Dendritic cell treated with granulocyte-macrophage colony-stimulating factor and Interleukin-4, amounts not matched to agents 40 ng/mL and 50 ng/mL, for 4 days (primary cell): ENCODE measurements at regions not wholly inside any gene's neighbourhood (a gene's known extent, or its start where the extent isn't known, plus 50 kb on each side); places are given as distances from the start of the nearest gene placed in this dataset.
"Not testable (repeated sequence)": the region's sequence is repeated elsewhere in the genome, so short reads cannot be mapped to it uniquely, and the experiment has no call there.

ENCODE experiments used
- H3K27ac Mint-ChIP-seq: one replicate; pipeline ENCODE4 v1.8.0; 2022; ENCODE audit warnings: mild to moderate bottlenecking, mixed read lengths
- H3K27me3 Mint-ChIP-seq: one replicate; pipeline ENCODE4 v1.8.0; 2022; ENCODE audit warnings: mild to moderate bottlenecking, mixed read lengths
- H3K36me3 Mint-ChIP-seq: one replicate; pipeline ENCODE4 v1.8.0; 2022; ENCODE audit warnings: low read depth, mixed read lengths
- H3K4me1 Mint-ChIP-seq: one replicate; pipeline ENCODE4 v1.8.0; 2022; ENCODE audit warnings: low read depth, mixed read lengths
- H3K4me3 Mint-ChIP-seq: one replicate; pipeline ENCODE4 v1.8.0; 2022; ENCODE audit warnings: mild to moderate bottlenecking, moderate library complexity, mixed read lengths
- H3K9me3 Mint-ChIP-seq: one replicate; pipeline ENCODE4 v1.8.0; 2022; ENCODE audit warnings: mixed read lengths
- intact Hi-C: fragments of 100-400 bp; cut with micrococcal nuclease; formaldehyde crosslinking; loops from one replicate; pipeline ENCODE4 v1.15.0; 2022

GRCh38 chr9:86503314-86503713 is 149.1 kb upstream of the TUT7 start:
- Mint-ChIP-seq H3K27me3 (peaks cover 2% of the 10 kb centered on the region), H3K36me3 (no peaks in the 10 kb centered on the region), H3K27ac (no peak overlapping the region), H3K4me1 (peaks cover 10% of the 10 kb centered on the region), H3K4me3 (no peak overlapping the region), H3K9me3 (no peaks in the 10 kb centered on the region)
- intact Hi-C loops = no loop called here

DNA sequence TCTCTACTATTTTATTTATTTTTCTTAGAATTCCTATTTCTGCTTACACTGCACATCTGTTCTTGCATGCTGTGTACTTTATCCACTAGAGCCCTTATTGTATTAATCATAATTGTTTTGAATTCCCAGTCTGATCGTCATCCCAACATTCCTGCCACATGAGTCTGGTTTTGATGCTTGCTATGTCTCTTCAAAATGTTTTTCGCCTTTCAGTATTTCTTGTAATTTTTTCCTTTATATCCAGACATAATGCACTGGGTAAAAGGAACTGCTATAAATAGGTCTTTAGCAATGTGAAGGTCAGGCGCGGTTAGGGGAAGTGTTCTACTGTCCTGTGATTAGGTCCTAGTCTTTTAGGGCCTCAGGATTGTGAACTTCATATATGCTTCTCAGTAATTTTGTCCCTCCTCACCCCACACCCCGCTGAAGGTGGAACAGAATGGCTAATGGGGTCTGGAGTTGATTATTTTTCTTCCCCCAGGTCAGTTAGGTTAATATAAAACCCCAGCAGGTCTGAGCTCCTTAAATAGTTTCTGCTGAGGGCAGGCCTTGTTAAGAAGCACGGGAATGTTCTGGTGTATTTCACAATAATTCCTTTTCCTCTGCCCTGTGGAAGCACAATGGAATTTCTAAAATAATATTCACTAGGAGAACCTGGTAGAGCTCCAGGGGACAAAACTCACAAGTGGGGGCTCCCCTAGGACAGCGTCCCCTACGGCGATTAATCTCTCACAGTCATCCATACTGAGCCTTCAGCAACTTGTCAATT is 146.6 kb upstream of the TUT7 start:
- Mint-ChIP-seq H3K4me3 (no peak overlapping the region), H3K9me3 (no peaks in the 10 kb centered on the region), H3K4me1 (peaks cover 10% of the 10 kb centered on the region), H3K27ac (no peak overlapping the region), H3K27me3 (peaks cover 4% of the 10 kb centered on the region), H3K36me3 (no peaks in the 10 kb centered on the region)
- intact Hi-C loops = no loop called here

DNA sequence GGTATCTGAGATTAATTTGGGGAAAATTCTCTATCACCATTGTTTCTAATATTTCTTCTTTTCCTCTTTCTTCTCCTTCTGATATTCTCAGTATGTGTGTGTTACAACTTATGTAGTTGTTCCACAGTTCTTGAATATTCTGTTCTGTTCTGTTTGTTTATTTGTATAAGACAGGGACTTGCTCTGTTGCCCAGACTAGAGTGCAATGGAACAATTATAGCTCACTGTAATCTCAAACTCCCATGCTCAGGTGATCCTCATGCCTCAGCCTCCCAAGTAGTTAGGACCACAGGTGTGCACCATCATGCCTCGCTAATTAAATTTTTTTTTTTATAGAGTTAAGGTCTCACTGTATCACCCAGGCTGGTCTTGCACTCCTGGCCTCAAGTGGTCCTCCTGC is 145.8 kb upstream of the TUT7 start:
- Mint-ChIP-seq H3K4me1 (peaks cover 10% of the 10 kb centered on the region), H3K27ac (no peak overlapping the region), H3K27me3 (peaks cover 9% of the 10 kb centered on the region), H3K4me3 (no peak overlapping the region), H3K36me3 (no peaks in the 10 kb centered on the region), H3K9me3 (no peaks in the 10 kb centered on the region)
- intact Hi-C loops = no loop called here

GRCh38 chr9:86494644-86495111 is 140.5 kb upstream of the TUT7 start:
- intact Hi-C loops = no loop called here
- no peak overlapping the region for H3K4me3 Mint-ChIP-seq
- no peaks in the 10 kb centered on the region for H3K4me1 Mint-ChIP-seq
- no peaks in the 10 kb centered on the region for H3K9me3 Mint-ChIP-seq
- no peaks in the 10 kb centered on the region for H3K36me3 Mint-ChIP-seq
- no peak overlapping the region for H3K27ac Mint-ChIP-seq
- H3K27me3 Mint-ChIP-seq = peaks cover 12% of the 10 kb centered on the region

- Mint-ChIP-seq H3K27ac (no peak overlapping the region), H3K36me3 (no peaks in the 10 kb centered on the region), H3K27me3 (peaks cover 9% of the 10 kb centered on the region), H3K9me3 (no peaks in the 10 kb centered on the region), H3K4me1 (no peaks in the 10 kb centered on the region), H3K4me3 (no peak overlapping the region)
- intact Hi-C loops = no loop called here
Observed at GRCh38 chr9:86491468-86492266, 137.5 kb upstream of the TUT7 start.

DNA sequence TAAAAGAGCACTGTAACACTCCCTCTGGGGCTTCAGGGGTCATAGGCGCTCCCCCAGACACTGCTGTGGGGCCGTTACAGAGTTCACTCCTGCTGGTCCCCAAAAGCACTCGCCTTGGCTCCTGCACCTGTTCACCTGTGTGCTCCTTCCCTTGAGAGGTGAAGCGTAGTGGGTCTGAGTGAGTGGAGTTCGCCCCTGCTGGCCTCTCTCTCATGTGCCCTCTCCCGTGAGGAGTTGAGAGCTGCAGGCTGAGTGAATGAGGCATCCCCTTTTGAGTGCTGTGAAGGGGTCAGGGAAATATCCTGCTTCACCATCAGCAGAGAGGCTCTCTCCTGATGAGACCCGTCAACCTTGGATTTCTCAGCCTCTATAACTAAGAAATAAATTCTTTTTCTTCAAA is 134.6 kb upstream of the TUT7 start:
- H3K27me3 Mint-ChIP-seq = peaks cover 3% of the 10 kb centered on the region
- no peaks in the 10 kb centered on the region for H3K36me3 Mint-ChIP-seq
- no peak overlapping the region for H3K4me3 Mint-ChIP-seq
- intact Hi-C loops = no loop called here
- no peaks in the 10 kb centered on the region for H3K9me3 Mint-ChIP-seq
- H3K4me1 Mint-ChIP-seq = peaks cover 11% of the 10 kb centered on the region
- no peak overlapping the region for H3K27ac Mint-ChIP-seq

DNA sequence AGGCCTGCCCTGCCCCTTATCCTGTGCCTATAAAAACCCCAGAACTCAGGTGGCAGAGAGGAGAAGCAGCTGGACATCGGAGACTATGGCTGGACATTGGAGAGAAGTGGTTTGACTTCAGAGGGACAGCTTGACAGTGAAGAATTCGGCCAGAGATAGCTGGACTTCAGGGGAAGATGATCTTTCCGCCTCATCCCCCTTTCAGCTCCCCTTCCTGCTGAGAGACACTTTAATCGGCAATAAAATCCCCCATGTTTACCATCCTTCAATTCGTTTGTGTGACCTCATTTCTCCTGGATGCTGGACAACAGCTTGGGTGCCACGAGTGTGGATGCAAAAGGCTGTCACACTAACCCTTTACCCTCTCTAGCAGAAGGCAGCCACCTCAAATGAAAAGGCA is 134.1 kb upstream of the TUT7 start:
- Mint-ChIP-seq H3K4me1 (peaks cover 11% of the 10 kb centered on the region), H3K27me3 (peaks cover 3% of the 10 kb centered on the region), H3K9me3 (no peaks in the 10 kb centered on the region), H3K4me3 (no peak overlapping the region), H3K27ac (no peak overlapping the region), H3K36me3 (no peaks in the 10 kb centered on the region)
- intact Hi-C loops = no loop called here

DNA sequence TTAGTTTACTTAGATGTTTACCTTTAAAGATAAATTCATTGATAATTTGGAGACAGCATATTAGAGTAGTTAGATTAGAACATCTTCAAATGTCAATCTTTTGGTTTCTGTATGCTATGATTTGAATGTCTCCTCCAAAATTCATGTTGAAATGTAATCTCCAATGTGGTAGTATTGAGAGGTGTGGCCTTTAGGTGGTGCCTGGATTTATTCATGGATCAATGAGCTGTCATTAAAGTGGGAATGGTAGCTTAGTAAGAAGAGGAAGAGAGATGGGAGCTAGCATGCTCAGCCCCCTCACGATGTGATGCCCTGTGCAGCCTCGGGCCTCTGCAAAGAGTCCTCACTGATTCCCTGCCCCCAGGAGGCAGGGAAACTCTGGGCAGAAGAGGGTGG is 133.6 kb upstream of the TUT7 start:
- H3K4me3 Mint-ChIP-seq = no peak overlapping the region
- H3K36me3 Mint-ChIP-seq = no peaks in the 10 kb centered on the region

DNA sequence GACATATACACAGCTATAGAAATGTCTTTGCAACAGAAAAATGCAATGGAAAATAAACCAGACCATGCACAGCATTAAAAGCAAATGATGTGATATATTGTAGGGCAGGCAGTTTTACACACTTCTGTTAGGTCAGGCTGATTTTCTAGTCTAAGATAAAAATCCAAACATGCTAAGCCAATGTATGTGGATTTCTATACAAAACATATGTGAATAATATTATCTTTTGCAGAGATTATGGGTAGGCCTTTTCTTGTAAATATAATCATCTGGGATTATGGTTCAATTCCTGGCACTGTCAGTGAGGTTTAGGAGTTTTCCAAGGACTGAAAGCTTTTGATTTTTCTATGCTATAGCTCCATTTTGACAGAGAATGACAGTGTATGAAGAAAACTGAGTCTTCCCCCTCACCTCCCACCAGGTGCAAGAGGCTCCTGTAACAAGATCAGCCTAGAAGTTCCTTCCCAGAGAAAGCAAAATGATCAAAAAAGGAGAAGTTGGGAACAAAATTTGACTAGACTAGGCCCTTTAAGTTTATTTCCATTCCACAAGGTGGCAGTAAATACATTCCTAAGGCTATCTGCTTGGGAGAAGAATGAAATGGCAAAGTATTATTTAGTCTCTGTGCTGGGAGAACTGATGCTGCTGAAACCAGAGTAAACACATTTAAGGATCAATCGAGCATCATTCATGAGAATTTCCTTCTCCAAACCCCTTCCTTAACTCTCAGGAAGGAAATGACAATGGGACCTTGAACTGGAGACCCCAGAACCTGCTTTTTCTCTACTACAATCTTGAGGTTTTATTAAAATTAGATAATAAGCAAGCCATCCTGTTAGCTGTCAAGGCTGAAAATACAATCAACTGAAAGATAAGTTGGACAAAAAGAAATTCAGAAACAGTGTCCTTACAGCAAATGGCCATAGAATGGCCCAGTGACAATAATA is 133.0 kb upstream of the TUT7 start:
- intact Hi-C loops = loop anchor here (1.0 kb wide), 1 partner anchor 837 kb away; no protein-coding TSS in a partner anchor
- H3K4me3 Mint-ChIP-seq = no peak overlapping the region
- H3K27me3 Mint-ChIP-seq = peaks cover 3% of the 10 kb centered on the region
- no peaks in the 10 kb centered on the region for H3K9me3 Mint-ChIP-seq
- no peak overlapping the region for H3K27ac Mint-ChIP-seq
- no peaks in the 10 kb centered on the region for H3K36me3 Mint-ChIP-seq
- H3K4me1 Mint-ChIP-seq = peaks cover 11% of the 10 kb centered on the region

More for the DNA sequence above, 133.6 kb upstream of the TUT7 start:
- H3K4me1 Mint-ChIP-seq = peaks cover 11% of the 10 kb centered on the region
- intact Hi-C loops = loop anchor here (1.0 kb wide), 1 partner anchor 836 kb away; no protein-coding TSS in a partner anchor
- no peak overlapping the region for H3K27ac Mint-ChIP-seq
- no peaks in the 10 kb centered on the region for H3K9me3 Mint-ChIP-seq
- H3K27me3 Mint-ChIP-seq = peaks cover 3% of the 10 kb centered on the region

DNA sequence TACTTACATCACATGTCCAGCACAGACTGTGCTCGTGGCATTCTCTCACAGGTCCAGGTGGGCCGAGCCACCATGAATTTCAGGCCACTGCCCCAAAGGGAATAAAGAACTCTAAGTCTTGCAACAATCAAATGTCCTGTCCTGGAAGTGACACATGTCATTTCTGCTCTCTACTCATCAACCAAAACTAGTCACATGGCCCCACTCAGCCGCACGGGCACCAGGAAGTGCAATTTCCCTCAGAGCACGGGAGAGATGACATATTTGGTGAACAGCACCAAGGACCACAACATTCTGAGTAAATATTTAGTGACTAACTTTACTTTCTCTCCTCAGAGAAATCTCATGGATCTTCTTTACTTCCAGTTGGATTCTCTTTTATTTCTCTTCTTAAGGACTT is 131.1 kb upstream of the TUT7 start:
- Mint-ChIP-seq H3K27ac (peak overlapping the region; percentile 59), H3K27me3 (no peaks in the 10 kb centered on the region), H3K4me1 (peaks cover 11% of the 10 kb centered on the region), H3K4me3 (no peak overlapping the region), H3K36me3 (no peaks in the 10 kb centered on the region), H3K9me3 (no peaks in the 10 kb centered on the region)
- intact Hi-C loops = no loop called here

DNA sequence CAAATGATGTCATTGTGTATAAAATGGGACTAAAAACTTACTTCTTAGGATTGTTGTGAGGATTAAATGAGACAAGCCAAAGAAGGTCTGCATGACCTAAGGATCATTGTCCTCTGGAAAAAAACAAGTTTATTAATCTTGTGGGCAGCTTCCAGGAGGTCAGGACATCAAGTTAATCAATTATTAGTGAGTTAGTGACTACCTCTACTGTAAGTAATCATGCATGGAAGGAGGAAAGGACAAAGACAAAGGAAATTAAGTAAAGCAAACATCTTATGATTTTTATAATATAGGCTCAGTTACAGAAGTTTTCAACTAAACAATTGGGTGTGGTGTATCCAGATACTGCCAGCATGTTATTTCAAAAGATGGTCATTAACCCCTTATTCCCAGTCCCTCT is 129.3 kb upstream of the TUT7 start:
- peaks cover under 1% of the 10 kb centered on the region for H3K27me3 Mint-ChIP-seq
- H3K36me3 Mint-ChIP-seq = no peaks in the 10 kb centered on the region
- no peak overlapping the region for H3K27ac Mint-ChIP-seq
- no peaks in the 10 kb centered on the region for H3K9me3 Mint-ChIP-seq
- peaks cover 11% of the 10 kb centered on the region for H3K4me1 Mint-ChIP-seq
- intact Hi-C loops = no loop called here
- no peak overlapping the region for H3K4me3 Mint-ChIP-seq

GRCh38 chr9:86481466-86481865 is 127.3 kb upstream of the TUT7 start:
- Mint-ChIP-seq H3K4me3 (no peak overlapping the region), H3K27ac (no peak overlapping the region), H3K9me3 (no peaks in the 10 kb centered on the region), H3K27me3 (peaks cover 5% of the 10 kb centered on the region), H3K36me3 (no peaks in the 10 kb centered on the region), H3K4me1 (peaks cover 11% of the 10 kb centered on the region)
- intact Hi-C loops = no loop called here

GRCh38 chr9:86475255-86475654 is 121.0 kb upstream of the TUT7 start:
- H3K4me1 Mint-ChIP-seq, intact Hi-C loops, H3K9me3 Mint-ChIP-seq, H3K36me3 Mint-ChIP-seq, H3K27me3 Mint-ChIP-seq, H3K27ac Mint-ChIP-seq, H3K4me3 Mint-ChIP-seq: not testable (repeated sequence)
